ENCODE measurements at regions not wholly inside any gene's neighbourhood (a gene's known extent, or its start where the extent isn't known, plus 50 kb on each side); places are given as distances from the start of the nearest gene placed in this dataset.

- TF ChIP-seq CTCF (IDR thresholded peaks at IDR 0.05): no peak
- no peak for TF ChIP-seq POLR2A (IDR thresholded peaks at IDR 0.05)
These were observed 444.3 kb downstream of the NBAS start for GRCh38 chr2:15116830-15117229.

All from ovary (tissue), 3 donors.